ENCODE measurements at regions not wholly inside any gene's neighbourhood (a gene's known extent, or its start where the extent isn't known, plus 50 kb on each side); places are given as distances from the start of the nearest gene placed in this dataset.

GRCh38 chr11:91187314-91187713, 964.5 kb upstream of the CHORDC1 start:
- TF ChIP-seq REST (IDR thresholded peaks at IDR 0.05; ENCODE audit: low read depth) (no peak), TEAD4 (IDR thresholded peaks at IDR 0.05) (no peak), TAF1 (IDR thresholded peaks at IDR 0.05; ENCODE audit: low read depth) (no peak), USF1 (IDR thresholded peaks at IDR 0.05) (no peak), RAD21 (IDR thresholded peaks at IDR 0.05; ENCODE audit: low read depth) (no peak), YY1 (IDR thresholded peaks at IDR 0.05; ENCODE audit: low read depth) (no peak), EP300 (IDR thresholded peaks at IDR 0.05; ENCODE audit: borderline replicate concordance) (no peak), NFIC (IDR thresholded peaks at IDR 0.05) (no peak), MAX (IDR thresholded peaks at IDR 0.05) (no peak), FOXM1 (IDR thresholded peaks at IDR 0.05; ENCODE audit: borderline replicate concordance, low read depth) (no peak)

Measured in Ishikawa (cell line).